Myocyte (in vitro differentiated cells): ENCODE measurements at regions not wholly inside any gene's neighbourhood (a gene's known extent, or its start where the extent isn't known, plus 50 kb on each side); places are given as distances from the start of the nearest gene placed in this dataset.
"Not testable (repeated sequence)": the region's sequence is repeated elsewhere in the genome, so short reads cannot be mapped to it uniquely, and the experiment has no call there.

Experiments
- DNase-seq: peaks from one replicate; pipeline ENCODE4 v3.0.0-alpha.2; 2012; ENCODE audit warnings: low read depth

DNA sequence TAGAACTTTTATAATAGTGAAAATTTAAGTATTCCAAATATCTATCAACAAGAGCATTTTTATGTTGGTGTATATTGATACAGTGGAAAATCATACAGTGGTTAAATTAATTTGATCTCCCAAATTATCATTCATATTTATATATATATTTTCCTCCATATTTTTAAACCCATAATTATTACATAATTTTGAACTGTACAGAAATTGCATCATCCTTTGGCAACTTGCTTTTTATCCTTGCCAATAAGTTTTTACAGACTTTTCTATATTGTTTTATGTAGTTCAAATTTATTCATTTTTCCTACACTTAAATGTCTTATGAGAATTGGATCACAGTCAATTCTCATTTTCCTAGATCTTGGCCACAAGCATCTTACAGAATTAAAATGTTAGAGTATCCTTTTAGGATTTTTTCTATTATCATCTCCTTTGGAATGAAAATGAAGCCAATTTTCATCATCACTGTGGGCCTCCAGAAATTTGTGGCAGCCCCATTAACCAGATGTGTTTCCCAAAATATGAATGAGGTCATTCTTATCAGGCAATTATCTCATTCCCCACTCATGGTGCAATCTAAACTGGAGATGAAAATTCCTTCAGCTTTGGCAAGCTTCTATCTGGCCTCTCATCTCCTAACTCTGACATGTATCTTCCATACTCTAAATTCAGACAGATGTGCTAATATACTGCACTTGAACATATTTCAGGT is 94.2 kb upstream of the DLGAP1 start:
- DNase-seq, result no peak

DNA sequence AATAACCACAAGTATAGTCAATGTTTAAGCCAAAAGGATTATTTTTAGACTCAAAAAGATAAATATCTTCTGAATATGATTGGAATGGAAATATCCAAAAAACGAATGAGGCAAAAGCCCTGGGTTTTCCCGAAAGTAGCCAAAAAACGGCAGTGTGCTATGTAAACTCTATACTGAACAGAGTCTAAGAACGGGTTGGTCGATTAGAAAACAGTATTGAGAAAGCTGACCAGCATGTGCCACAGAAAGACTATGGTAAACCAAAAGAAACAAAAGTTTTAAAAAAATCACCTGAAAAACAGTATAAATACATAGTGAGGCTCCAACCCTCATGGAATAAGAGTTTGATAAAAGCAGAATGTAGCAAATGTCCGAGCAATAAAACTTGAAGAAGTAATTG is 92.0 kb upstream of the DLGAP1 start:
- DNase-seq, result no peak

DNA sequence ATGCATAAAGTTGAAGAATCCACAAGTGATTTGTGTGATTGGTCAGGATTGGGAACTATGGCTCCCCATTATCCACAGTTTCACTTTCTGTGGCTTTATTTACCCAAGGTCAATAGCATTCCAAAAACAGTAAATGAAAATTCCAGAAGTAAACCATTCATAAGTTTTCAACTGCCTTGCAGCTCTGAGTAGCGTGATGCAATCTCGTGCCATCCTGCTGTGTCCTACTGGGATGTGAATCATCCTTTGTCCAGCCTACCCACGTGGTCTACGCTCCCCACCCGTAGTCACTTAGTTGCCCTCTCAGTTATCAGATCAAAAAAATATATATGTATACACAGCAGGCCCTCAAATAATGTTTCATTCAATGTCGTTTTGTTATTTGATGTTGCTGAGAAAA is 89.0 kb upstream of the DLGAP1 start:
- DNase-seq, result no peak

DNA sequence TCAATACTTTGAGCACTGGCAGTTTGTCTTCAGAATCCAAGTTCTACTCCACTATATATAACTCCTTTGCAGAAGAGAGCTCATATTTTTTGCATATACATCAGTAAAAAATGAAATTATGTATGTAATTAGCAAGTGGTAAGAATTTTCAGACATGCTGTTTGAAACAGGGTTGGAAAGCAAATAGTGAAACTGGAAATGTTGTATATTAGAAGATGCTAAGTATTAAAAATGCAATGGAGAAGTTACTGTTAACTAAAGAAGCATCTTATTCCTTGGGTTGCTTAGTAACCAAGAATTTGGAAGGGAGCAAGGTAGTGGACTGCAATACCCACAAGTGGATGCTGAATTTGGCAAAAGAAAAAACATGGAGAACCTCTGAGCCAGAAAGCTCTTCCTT is 88.6 kb upstream of the DLGAP1 start:
- DNase-seq, result no peak

DNA sequence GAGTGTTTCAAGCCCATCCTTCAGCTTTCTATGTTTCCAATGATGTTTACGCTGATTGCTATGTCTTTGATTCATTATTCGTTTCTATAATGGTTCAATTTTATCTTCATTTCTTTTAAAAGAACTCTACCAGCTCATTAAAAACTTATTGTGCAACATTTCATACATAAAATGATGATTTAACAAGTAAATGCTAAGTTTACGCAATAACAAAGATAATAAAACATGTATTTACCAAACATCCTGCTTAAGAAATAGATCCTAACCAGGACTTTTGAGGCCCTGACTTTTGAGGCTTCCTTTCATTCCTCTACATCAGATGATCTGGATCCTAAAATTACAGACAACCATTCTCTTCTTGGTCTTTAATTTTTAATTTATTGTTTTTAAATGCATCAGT is 86.5 kb upstream of the DLGAP1 start:
- DNase-seq, result no peak

DNA sequence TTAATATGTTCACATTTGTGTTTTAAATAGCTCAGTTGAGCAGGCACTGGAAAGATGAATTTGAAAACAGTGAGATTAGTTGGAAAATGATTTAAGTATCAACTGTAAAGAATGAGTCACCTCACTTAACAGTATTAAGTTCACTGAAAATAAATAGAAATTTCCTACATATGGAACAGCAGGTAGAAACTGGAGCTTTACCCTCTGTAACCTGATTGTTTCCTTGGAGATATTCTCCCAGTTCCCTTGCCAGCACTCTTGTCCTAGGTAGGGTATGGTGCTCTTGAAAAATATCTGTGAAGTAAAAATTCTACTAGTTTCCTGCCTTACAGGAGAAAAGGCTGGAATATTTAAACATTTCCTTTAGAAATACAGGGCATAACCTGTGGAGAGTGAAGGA is 81.3 kb upstream of the DLGAP1 start:
- DNase-seq, result no peak

DNA sequence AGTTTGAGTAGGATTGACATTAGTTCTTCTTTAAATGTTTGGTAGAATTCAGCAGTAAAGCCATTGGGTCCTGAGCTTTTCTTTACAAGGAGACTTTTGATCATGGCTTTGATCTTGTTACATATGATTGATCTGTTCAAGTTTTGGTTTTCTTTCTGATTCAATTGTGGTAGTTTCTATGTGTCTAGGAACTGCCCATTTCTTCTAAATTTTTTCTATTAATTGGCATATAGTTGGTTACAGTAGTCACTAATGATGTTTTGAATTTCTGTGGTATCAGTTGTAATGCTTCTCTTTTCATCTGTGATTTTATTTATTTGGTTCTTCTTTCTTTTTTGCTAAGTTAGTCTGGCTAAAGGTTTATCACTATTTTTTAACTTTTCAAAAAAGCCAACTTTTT is 73.3 kb upstream of the DLGAP1 start:
- no peak for DNase-seq

DNA sequence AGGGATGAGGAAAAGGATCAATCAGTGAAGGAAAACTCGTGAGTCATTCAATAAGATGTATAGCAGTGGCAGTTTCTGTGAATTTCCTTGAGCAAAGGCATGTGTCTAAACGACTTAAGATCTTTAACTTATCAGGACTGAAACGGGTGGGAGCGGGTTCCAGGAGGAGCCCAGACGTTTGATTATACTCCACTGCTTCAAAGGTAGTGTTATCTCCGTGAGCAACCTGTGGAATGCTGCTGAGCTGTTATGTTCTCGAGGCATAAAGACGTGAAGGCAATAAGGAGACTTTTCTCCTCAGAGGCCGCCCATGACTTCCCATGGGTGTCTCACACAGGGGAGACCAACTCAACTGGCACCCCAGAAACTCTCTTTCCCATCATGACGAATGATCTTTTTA is 72.7 kb upstream of the DLGAP1 start:
- DNase-seq, result not testable (repeated sequence)

DNA sequence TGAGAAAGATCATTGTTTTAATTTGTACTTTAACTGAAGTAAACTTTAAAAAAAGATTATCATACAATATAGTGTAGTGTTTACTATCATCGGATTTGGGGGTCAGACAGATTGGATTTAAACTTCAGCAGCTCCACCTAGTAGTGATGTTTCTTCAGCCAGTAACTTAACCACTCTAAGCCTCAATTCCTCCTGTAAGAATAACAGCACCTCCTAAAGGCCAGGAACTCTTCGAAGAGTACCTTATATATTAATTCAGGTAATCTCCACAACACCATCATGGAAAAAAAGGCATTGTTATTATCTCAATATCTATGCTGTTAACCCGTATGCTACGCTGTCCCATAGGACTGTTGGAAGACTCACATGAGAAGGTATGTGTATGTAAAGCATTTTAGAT is 69.0 kb upstream of the DLGAP1 start:
- DNase-seq, result no peak

DNA sequence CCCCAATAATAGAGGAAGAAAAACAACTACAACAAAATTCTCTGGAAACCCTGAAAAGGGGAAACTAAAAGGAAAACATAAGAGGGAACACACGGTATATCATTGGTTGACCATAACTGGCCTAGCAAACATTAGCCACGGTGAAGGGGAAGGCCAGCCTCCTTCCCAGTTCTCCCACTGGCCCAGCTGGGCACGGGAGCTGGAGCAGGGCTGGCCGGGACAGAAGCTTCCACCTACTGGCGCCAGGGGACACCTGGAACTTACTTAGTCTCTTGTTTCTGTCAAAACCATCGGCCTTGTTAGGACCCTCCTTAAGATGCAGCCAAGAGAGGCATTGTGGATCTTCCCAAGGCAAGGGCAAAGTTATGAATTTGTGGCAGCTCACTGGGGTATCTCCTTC is 56.1 kb upstream of the DLGAP1 start:
- no peak for DNase-seq

DNA sequence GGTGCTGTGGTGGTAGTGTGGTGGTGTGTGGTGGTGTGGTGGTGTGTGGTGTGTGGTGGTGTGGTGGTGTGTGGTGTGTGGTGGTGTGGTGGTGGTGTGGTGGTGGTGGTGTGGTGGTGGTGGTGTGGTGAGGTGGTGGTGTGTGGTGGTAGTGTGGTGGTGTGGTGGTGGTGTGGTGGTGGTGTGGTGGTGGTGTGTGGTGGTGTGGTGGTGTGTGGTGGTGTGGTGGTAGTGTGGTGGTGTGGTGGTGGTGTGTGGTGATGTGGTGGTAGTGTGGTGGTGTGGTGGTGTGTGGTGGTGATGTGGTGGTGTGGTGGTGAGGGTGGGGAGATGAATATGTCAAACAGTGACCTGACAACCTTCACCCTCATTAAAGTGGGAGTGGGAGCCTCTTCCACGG is 55.6 kb upstream of the DLGAP1 start:
- no peak for DNase-seq

DNA sequence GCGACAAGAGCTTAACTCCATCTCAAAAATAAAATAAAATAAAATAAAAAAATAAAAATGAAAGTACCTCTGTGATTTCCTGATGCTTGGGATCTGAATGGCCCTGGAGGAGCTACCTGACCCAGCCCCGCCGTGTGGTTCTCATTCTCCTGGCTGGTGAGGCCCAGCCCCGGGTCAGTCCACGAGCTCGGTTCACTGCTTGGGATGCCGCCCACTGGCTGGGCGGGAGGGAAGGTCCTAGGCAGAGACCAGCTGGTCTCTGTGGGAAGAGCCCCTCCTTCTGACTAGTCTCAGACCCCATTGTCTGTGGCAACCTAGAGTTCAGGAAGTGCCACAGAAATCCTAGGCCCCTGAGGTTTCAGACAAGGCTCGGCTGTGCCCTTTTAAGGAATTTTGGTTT is 55.1 kb upstream of the DLGAP1 start:
- DNase-seq, result no peak
